Activated naive CD8-positive, alpha-beta T cell treated with anti-CD3 and anti-CD28 coated beads, Interleukin-2, amount 50 U/mL, for 16 hours (primary cell): ENCODE measurements at regions not wholly inside any gene's neighbourhood (a gene's known extent, or its start where the extent isn't known, plus 50 kb on each side); places are given as distances from the start of the nearest gene placed in this dataset.
"Not testable (repeated sequence)": the region's sequence is repeated elsewhere in the genome, so short reads cannot be mapped to it uniquely, and the experiment has no call there.

Experiments used
- DNase-seq: peaks from one replicate; pipeline ENCODE4 v3.0.0-alpha.2; 2020; ENCODE audit warnings: low read depth, low spot score

DNA sequence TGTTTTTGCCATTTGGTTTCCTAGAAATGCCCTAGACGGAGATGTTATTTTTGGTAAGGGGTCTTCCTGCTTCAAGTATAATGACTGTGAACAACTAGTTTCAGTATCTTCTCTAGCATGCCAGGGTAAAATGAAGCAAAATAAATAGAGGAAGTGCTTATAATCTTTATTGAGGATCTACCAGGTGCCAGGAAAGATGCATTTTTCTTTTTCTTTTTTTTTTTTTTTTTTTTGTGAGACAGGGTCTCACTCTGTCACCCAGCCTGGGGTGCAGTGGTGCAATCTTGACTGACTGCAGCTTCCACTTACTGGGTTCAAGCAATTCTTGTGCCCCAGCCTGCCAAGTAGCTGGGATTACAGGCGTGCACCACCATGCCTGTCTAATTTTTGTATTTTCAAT is 146.6 kb upstream of the GRK3 start:
- not testable (repeated sequence) for DNase-seq

DNA sequence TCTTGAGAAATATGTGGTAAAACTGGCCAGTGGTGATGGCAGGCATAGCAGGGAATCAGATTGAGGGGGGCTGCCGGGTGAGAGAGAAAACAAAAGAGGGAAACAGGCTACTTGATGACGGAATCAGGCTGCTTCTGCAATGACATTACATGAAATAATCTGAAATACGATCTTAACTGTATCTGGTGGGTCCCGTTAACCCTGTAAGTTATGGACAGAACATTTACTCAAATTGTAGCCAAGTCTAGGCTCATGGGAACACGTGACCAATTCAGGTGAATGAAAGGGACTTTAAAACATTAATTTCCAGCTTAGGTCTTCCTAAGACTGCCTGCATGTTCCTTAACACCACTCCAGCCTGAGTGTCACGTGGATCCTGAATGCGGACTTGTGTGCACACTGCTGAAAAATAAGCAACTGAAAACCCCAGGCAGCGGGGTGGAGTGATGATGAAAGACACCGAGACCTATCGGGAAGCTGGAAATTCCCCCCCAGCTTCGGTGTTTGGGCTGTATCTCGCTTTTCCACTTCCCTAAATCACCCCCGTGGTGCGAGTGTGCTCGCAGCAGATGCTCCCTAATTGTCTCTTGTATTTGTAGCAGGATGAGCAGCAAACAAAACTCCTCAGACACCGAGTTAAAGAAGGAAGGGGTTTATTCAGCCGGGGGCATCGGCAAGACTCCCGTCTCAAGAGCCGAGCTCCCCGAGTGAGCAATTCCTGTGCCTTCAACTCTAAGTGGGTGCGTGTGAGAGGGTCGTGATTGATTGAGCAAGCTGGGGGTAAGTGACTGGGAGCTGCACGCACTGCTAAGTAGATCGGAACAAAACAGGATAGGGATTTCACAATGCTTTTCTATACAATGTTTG is 145.0 kb upstream of the GRK3 start:
- DNase-seq, result no peak

DNA sequence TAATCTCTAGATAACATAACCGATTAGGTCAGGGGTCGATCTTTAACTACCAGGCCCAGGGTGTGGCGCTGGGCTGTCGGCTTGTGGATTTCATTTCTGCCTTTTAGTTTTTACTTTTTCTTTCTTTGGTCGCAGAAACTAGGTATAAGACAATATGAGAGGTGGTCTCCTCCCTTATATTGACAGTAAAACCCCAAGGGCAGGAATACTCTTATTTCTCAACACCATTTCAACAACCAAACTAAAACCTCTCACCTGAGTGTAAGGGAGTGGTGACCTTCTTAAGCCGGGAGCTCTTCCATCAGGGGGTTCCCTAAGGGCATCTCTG is 144.4 kb upstream of the GRK3 start:
- DNase-seq, result not testable (repeated sequence)

DNA sequence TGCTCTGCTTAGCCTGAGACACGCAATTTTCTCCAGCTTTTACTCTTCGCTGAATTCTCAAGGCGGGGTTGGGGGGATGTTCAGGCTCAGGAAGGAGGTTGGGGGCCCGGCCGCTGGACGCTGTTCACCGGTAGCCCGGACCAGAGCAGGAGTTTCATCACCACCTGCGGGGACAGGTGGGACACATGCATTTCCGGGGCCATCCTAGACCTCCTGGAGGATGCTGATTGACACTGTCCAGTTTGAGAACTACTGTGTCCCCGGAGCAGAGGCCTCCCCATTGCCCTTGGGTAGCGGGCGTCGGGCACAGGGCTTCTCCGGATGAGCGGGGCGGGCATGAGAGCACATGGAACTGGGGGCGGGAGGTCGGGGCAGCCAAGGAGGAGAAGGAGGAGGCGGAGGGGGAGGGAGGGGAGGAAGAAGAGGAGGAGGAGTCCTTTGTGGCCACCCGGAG is 144.0 kb upstream of the GRK3 start:
- no peak for DNase-seq

DNA sequence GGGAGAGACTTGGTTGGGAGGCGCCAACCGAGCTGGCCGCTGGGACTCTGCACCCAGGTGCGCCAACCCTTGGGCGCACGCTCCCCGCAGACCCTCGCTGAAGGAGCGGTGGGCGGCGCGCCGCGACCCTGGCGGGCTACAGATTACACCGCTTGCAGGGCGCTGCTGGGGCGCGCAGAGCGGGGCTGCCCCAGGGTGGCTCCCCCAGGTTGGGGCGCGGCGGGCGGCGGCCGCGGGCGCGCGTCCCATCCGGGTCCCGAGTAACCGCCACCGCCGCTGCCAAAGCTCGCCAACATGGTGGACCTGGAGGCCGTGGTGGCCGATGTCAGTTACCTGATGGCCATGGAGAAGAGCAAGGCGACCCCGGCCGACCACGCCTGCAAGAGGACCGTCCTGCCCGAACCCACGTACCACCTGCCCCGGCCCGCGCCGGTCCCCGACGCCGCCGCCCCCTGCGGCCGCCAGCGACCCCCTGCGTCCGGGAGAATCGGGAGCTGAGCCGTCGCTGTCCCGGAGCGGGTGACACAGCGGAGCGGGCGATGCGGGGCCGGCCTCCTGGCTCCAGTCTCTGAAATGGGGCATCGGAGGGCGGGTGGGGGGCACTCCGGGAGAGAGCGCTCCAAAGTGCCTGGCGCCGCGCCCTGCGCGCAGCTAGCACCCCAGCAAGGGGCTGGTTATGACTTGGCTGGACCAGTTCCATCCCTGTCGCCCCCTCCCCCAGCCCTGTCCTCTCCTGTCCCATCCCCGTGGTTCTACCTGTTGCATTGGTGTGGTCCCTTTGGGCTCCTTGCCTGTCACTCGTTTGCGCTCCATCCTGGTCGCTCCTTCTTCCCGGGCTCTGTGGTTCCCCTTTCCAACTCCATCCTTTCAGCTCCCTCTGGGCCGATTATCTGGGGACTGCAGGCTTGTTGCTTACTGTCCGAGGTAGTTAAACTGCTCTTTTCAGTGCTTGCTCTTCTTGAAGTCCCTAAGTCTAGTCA is 143.3 kb upstream of the GRK3 start:
- no peak for DNase-seq

DNA sequence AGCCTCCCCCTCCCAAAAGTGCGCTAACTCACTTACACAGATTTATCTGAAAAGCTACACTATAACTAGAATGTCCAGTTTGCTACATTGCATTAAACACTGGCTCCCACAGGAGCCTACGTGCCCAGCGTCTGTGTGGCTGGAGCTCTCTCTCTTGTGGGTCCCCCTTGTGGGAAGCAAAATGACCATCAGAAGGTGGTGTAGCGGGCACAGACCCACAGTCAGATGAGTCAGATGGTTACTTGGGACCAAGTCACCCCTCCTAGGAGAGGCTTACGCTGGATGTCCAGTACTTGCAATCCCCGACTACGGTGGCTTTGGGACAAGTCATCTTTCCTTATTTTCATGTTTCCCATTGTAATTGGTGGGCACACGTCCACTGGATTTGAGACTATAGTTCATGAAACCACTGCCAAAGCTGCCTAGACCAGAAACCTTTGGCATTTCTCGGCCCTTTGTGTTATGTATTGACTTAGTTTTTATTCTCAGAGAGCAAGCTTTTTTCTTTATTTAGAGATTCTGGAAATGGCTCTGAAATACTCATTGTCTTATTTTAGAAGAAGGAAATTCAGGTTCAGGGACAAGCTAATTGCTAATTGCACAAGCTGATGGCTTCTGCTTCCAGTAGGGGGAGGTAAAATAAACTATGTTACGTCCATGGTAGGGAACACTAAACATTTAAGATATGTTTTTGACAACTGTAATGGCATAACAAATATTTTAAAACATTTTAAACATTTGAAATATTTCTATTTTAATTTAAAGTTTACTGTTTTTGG is 137.8 kb upstream of the GRK3 start:
- not testable (repeated sequence) for DNase-seq

DNA sequence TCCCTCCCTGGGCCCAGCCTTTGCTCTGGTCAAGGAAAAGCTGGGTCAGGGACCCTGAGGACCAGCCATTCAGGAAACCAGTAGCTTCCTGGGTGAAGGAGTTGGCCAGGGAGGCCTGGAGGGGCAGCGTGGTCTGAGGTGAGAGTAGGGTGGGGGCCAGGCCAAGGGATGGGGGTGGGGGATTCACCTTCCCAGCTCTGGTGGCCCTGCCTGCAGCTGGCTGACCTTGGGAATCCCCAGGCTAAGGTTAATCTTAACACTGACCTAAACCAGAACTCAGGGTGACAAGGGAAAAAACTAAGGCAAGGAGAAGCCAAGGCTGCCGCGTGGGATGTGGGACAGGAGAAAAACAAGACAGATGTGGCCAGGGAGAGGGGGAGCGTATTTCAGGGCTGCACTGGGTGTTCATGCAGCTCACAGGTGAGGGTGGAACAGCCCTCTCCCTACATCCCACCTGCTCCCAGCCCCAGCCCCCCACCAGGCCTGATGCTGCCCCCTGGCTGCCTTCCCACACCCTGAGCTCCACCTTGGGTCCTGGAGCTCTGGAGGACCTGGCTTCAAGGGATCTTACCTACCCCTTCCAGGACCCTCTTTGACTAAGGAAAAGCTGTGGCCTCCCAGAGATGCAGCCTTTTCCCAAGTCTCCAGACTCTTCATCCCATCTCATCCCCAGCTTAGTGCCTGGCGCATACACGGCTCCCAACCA is 132.7 kb upstream of the GRK3 start:
- not testable (repeated sequence) for DNase-seq

DNA sequence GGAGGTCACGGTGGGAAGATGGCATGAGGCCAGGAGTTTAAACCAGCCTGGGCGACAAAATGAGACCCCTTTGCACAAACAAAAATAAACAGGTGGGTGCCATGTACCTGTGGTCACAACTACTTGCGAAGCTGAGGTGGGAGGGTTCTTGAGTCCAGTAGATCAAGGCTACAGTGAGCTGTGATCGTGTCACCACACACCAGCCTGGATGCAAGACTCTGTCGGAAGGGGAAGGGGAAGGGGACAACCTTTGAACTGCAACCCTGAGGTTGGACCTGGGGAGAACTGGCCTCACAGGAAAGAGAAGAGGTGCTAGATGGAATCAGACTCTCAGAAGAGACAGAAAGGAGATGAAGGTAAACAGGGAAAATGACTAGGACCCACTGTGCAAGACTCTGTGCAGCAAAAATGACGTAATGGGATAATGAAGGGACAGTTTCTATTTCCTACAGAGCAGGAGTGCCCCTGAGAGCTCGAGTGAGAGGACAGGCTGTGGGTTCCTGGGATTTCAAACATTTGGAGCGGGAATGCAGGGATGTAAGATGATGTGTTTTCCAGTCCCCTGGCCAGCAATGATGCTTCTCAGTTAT is 131.0 kb upstream of the GRK3 start:
- not testable (repeated sequence) for DNase-seq

DNA sequence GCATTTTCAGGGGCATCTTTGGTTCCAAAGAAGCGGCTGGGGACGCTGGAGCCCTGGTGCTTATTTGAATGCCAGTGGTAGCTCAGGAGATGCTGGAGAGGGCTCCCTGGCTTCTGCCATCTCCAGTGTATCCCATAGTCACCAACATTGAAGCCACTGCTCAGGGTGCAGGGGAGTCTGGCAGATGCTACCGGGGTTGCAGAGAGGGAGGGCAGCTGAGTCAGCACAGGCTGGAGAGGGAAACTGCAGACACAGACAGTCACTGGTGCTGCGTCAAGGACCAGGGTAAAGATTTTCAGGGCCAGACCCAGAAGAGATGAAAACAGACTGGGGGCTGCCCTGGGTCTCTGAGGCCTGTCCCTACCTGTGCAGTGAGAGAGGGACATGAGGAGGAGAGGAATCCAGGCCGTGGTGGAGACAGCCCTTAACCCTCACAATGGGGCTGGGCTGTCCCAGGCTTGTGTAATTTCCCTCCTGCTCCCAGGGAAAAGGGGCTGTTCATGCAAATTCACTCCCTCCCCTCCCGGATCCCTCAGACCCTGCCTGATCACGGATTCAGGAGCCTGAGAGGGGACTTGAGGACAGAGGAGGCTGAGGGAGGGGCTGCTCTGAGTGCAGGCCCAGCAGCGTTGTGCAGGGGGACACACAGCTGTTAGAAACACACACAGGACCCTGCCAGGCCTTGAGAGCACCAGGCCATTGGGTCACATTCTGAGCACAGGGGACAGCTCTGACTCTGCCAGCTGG is 126.9 kb upstream of the GRK3 start:
- DNase-seq, result no peak

DNA sequence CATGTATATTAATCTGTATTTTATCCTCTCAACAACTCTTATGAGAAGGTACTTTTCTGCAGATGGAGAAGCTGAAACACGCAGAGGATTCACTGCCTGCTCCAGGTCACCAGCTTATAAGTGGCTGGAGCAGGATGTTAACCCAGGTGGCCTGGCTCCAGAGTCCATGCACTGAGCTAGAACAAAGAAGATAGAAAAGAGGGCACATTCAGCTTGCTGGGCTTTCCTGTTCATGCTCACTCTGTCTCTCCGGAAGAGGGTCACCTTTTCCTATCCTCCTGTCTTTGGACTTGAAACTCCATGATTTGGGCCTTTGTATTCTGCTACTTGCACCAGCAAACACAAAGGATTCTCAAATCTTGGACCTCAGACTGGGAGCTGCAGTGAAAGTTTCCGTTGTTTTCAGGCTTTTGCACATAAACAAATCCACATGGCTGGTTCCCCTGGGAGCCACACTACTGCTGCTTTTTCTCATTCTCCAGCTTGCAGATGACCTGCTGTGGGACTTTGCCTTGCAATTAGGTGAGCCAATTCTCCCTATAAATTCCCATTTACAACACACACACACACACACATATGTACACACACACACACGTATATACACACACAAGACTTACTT is 117.3 kb upstream of the GRK3 start:
- DNase-seq, result no peak

DNA sequence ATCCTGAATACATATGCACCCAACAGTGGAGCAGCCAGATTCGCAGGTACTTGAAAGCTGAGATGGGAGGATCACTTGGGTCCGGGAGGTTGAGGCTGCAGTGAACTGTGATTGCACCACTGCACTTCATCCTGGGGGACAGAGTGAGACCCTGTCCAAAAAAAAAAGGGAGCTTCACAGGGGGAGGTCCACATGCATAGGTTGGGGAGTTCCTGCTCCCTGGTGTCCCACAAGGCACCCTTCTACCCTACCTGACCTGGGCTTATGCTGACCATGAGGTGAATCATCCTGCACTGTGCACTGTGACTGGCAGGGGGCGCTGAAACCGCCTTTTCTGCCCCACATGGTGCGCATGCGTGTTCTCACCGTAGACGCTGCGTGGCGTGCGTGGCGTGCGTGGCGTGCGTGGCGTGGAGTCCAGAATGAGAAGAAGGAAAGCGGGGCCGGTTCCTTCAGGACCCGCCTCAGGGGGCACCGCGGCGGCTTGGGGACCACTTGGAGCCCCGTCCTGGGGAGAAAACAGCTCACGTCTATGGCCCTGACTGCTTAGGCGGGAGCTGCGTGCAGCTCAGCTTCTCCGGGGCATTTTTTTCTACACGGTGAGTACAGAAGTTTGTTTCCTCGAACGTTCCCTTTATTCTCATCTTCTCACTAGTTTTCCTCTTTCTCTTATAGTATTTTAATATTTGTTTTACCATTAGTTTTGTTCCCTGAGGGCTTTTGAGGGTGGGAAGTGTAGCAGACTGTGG is 116.6 kb upstream of the GRK3 start:
- peak; percentile 73 for DNase-seq

DNA sequence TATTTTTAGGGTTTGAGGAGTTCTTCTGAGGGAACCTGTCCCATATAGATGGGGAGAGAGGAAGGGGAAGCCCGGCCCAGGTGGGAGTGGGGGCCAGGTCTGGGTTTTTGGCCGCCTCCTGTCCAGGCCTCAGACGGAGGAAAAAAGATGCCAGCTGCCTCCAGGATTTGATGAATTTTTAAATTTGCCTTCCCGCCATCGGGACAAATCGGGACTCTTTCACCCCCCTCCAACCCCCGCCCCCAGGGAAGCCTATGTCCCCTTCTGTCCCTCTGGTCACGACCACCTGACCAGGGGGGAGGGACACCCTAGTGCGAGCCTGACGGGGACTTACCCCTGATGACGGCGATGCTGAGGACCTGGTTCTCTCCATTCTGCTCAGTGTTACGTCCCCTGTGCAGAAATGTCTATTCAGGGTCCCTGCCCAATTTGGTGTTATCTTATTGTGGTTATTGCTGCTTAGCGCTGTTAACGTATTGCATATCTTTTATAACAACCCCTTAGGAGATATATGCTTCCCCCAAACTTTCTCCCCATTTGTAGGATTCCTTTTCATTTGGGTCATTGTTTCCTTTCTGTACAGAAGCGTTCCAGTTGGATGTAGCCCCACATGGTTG is 115.9 kb upstream of the GRK3 start:
- DNase-seq, result no peak

DNA sequence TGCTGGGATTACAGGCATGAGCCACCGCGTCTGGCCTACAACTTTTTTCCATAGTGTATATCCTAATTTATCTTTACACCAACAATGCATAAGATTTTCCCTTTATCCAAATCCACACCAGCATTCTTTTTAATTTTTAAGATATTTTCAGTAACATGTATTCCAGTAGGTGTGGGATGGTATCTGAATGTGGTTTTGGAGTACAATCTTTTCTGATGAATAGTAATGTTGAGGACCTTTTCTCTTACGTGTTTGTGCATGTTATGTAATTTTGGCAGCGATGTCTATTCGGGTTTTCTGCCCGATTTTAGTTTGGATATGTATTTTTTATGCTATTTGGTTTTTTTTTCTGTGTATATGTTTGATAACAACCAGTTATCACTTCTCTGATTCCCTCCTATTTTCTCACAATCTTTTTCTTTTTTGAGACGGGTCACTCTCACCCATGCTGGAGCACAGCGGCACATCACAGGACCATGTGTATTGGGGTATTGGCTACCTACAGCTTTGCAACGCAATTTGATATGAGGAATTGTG is 114.6 kb upstream of the GRK3 start:
- DNase-seq, result no peak

DNA sequence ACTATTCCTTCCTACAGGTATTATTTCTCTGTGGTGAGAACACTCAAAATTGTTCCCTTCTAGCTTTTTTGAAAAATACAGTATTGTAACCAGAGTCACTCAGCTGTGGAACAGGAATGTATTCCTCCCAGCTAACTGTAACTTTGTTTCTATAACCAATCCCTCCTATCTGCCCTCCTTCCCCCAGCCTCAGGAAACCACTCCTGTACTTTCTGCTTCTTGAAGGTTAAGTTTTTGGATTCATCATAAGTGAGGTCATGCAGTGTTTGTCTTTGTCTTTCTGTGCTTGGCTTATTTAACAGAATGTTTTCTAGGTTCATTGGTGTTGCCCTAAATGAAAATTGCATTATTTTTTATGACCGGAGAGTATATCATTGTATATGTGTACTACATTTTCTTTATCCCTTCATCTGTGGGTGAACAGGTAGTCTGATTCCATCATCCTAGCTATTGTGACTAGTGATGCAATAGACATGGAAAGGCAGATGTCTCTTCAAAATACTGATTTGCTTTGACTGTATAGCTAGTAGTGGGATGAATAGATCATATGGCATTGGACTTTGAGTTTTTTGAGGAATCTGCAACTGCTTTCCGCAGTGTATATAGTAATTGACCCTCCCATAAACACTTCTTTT is 112.9 kb upstream of the GRK3 start:
- no peak for DNase-seq

DNA sequence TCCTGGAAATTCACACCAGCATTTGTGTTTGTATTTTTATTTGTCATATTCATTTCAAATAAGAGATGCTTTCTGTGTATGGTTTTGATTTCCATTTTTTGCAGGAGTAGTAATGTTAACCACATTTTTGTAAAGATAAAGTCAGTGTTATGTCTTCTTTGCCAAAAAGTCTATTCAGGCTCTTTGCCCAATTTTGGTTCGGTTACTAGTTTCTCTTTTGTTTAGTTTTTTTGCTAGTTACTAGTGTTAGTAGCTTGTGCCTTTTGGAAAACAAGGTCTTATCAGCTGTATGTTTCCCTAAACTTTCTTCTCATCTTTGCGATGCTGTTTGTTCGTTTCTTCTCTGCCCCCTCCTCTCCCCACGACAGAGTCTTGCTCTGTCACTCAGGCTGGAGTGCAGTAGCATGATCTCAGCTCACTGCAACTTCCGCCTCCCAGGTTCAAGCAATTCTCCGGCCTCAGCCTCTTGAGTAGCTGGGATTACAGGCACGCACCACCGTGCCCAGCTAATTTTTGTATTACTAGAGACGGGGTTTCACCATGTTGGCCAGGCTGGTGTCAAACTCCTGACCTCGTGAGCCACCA is 112.3 kb upstream of the GRK3 start:
- no peak for DNase-seq

DNA sequence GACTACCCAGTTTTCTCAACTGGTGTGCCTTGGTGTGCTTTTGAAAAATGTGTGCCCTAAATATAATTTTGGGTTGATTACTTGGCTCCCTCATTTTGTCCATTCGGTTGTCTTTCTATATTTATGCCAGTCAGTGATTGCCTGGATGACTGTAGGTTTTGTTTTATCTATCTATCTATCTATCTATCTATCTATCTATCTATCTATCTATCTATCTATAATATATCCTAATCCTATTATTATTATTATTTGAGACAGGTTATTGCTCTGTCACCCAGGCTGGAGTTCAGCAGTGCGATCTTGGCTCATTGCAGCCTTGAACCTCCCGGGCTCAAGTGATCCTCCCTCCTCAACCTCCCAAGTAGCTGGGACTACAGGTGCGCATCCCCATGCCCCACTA is 111.4 kb upstream of the GRK3 start:
- DNase-seq, result no peak

DNA sequence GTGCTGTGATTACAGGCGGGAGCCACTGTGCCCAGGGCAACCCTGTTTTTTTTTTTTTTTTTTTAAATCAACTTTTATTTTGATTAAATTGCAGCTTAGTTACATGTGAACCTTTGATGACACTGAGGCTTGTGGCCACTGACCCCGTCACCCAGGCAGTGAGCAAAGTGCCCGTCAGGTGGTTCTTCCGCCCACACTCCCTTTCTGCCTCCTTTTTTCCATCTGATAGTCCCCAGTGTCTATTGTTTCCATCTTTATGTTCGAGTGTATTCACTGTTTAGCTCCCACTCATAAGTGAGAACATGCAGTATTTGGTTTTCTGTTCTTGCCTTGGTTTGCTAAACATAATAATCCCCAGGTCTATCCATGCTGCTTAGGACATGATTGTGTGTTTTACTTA is 110.9 kb upstream of the GRK3 start:
- no peak for DNase-seq
